GM23248 (cell line): ENCODE measurements at regions not wholly inside any gene's neighbourhood (a gene's known extent, or its start where the extent isn't known, plus 50 kb on each side); places are given as distances from the start of the nearest gene placed in this dataset.

Source experiments
- EZH2 ChIP-seq: fragments of 200-600 bp; sonication (generic); IDR thresholded peaks from 2 replicates; pipeline ENCODE4 v1.6.1; 2018; ENCODE audit warnings: antibody characterized with exemption, mild to moderate bottlenecking; ENCODE audit not compliant: insufficient read depth, poor library complexity, severe bottlenecking
- EZH2phosphoT487 ChIP-seq: fragments of 200-600 bp; sonication (generic); IDR thresholded peaks from 2 replicates; pipeline ENCODE4 v1.6.1; 2018; ENCODE audit warnings: antibody characterized with exemption, moderate library complexity, mild to moderate bottlenecking, low read depth; ENCODE audit not compliant: insufficient read depth

DNA sequence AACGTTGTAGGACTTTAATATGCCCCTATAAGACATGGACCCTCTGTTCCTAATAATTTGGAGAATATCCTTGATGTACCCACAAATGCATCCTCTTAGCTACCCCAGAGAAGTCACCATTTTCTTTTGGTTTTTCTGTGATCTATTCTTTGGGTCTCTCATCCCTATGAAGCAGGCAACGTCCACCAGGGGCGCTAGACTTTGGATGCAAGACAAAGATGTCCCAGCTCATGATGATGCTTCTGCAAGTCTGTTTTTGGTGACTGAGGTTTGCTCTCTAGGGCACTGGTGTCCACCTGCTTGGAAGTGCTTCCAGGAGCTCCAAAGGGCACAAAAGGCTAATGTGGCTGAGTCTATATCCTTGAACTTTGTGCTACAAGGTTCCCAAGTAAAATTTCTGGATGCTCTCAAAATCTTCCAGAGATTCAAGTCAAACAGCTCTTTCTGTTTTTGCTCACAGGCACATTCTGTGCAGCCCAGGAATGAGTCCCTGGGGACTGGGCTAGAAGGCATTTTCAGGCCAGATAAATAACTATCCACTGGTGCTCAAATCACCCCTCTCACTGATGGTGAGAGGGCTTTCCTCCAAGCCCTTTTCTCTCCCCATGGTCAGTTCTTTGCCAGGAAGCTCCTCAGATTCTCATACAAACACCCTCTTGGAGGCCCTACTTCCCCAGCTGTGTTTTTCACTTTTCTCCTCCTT, 166.4 kb downstream of the C7orf25 start:
- no peak for TF ChIP-seq EZH2
- no peak for TF ChIP-seq EZH2phosphoT487
